GM12878 (cell line): ENCODE measurements at regions not wholly inside any gene's neighbourhood (a gene's known extent, or its start where the extent isn't known, plus 50 kb on each side); places are given as distances from the start of the nearest gene placed in this dataset.

Source experiments
- DPF2 ChIP-seq: fragments of 450-650 bp; IDR thresholded peaks from 2 replicates; pipeline ENCODE4 v1.6.1; 2017; ENCODE audit warnings: mild to moderate bottlenecking
- EZH2 ChIP-seq: IDR thresholded peaks from 2 replicates; pipeline ENCODE4 v1.6.1; 2012; ENCODE audit warnings: low read depth, mild to moderate bottlenecking, control low read depth, inconsistent platforms, low read length, borderline replicate concordance; ENCODE audit not compliant: control insufficient read depth
- RAD21 ChIP-seq: IDR thresholded peaks from 2 replicates; pipeline ENCODE4 v1.6.1; 2011; ENCODE audit warnings: mild to moderate bottlenecking, low read depth, low read length, moderate library complexity; ENCODE audit not compliant: insufficient read depth
- SIN3A ChIP-seq: IDR thresholded peaks from 2 replicates; pipeline ENCODE4 v1.6.1; 2012; ENCODE audit warnings: low read depth, low read length, improper control_type of control experiment
- TF ChIP-seq, protein P1 (sequence below): IDR thresholded peaks from 2 replicates; pipeline ENCODE4 v1.6.1; 2012; ENCODE audit warnings: low read length, inconsistent platforms
- TF ChIP-seq, protein P2 (sequence below), 3 experiments: IDR thresholded peaks in 2 of 3; conservative IDR thresholded peaks in 1 of 3; 2 replicates each; pipeline ENCODE4 v1.5.1; 2011; ENCODE audit warnings: low read depth in 3 of 3, low read length in 3 of 3, mild to moderate bottlenecking in 3 of 3, control low read depth in 2 of 3, moderate library complexity in 2 of 3, inconsistent platforms in 1 of 3, mixed read lengths in 1 of 3; ENCODE audit not compliant: control insufficient read depth in 2 of 3, insufficient read depth in 1 of 3; ENCODE audit errors: extremely low read depth in 1 of 3
- TF ChIP-seq, protein P3 (sequence below): fragments of 450-650 bp; formaldehyde crosslinking; IDR thresholded peaks from 2 replicates; pipeline ENCODE4 v1.4.0; 2022; ENCODE audit warnings: mild to moderate bottlenecking, moderate library complexity
- TF ChIP-seq, protein P4 (sequence below): IDR thresholded peaks from 2 replicates; pipeline ENCODE4 v1.6.1; 2011; ENCODE audit warnings: low read depth, mild to moderate bottlenecking, low read length, moderate library complexity, borderline replicate concordance; ENCODE audit errors: extremely low read depth

DNA sequence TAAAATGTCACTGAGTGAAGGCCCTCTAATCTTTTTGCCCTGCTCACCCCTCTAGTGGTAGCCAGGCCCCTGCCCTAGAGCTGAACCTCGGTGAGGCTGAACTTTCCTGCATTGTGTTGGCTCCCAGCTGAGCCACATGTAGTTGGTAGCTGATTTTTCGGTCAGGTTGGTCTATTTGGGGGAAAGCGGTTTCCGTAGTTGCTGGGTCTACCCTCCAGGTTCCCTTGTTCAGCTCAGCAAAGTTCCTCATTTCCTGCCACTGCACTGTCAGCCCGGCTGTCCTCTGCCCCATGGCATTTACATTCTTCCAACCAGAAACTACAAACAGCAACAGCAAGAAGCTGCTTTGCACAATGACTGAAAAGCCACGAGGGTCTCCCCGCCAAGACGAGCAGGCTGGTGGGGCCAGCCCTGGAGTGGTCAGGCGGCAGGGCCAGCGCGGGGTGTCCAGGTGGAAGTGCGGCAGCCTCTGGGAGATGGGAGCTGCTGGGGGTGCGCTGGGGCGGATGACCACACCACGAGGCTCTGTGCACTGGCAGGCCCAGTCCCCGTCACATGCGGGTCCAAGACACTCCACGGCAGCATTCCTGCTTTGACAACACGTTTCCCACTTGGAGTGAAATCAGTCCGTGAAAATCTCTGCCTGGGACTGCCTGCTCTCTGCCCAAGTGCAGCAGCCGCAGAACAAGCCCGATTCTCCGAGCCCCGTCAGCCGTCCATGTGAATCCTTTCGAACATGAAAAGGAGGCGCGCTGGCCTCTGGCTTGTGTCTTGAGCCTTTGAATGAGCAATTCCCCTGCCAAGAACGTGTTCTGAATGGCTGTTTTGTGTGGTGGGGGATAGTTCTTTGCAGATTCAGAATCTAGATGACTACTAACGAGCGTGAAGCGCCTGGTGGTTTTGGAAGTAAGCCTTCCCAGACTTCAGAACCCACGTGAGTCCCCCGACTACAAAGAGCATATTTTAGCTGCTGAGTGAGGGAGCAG, 159.4 kb downstream of the ASB1 start:
- TF ChIP-seq, protein P1, sequence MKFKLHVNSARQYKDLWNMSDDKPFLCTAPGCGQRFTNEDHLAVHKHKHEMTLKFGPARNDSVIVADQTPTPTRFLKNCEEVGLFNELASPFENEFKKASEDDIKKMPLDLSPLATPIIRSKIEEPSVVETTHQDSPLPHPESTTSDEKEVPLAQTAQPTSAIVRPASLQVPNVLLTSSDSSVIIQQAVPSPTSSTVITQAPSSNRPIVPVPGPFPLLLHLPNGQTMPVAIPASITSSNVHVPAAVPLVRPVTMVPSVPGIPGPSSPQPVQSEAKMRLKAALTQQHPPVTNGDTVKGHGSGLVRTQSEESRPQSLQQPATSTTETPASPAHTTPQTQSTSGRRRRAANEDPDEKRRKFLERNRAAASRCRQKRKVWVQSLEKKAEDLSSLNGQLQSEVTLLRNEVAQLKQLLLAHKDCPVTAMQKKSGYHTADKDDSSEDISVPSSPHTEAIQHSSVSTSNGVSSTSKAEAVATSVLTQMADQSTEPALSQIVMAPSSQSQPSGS, result no peak
- TF ChIP-seq, protein P2, sequence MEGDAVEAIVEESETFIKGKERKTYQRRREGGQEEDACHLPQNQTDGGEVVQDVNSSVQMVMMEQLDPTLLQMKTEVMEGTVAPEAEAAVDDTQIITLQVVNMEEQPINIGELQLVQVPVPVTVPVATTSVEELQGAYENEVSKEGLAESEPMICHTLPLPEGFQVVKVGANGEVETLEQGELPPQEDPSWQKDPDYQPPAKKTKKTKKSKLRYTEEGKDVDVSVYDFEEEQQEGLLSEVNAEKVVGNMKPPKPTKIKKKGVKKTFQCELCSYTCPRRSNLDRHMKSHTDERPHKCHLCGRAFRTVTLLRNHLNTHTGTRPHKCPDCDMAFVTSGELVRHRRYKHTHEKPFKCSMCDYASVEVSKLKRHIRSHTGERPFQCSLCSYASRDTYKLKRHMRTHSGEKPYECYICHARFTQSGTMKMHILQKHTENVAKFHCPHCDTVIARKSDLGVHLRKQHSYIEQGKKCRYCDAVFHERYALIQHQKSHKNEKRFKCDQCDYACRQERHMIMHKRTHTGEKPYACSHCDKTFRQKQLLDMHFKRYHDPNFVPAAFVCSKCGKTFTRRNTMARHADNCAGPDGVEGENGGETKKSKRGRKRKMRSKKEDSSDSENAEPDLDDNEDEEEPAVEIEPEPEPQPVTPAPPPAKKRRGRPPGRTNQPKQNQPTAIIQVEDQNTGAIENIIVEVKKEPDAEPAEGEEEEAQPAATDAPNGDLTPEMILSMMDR (IDR thresholded peaks at IDR 0.05 in 2 of 3, conservative IDR thresholded peaks at IDR 0.05 in 1 of 3; ENCODE audit: control insufficient read depth in 2 of 3, extremely low read depth in 1 of 3, insufficient read depth in 1 of 3, low read depth in 3 of 3, low read length in 3 of 3), result no peak
- TF ChIP-seq SIN3A, result no peak
- TF ChIP-seq, protein P3, sequence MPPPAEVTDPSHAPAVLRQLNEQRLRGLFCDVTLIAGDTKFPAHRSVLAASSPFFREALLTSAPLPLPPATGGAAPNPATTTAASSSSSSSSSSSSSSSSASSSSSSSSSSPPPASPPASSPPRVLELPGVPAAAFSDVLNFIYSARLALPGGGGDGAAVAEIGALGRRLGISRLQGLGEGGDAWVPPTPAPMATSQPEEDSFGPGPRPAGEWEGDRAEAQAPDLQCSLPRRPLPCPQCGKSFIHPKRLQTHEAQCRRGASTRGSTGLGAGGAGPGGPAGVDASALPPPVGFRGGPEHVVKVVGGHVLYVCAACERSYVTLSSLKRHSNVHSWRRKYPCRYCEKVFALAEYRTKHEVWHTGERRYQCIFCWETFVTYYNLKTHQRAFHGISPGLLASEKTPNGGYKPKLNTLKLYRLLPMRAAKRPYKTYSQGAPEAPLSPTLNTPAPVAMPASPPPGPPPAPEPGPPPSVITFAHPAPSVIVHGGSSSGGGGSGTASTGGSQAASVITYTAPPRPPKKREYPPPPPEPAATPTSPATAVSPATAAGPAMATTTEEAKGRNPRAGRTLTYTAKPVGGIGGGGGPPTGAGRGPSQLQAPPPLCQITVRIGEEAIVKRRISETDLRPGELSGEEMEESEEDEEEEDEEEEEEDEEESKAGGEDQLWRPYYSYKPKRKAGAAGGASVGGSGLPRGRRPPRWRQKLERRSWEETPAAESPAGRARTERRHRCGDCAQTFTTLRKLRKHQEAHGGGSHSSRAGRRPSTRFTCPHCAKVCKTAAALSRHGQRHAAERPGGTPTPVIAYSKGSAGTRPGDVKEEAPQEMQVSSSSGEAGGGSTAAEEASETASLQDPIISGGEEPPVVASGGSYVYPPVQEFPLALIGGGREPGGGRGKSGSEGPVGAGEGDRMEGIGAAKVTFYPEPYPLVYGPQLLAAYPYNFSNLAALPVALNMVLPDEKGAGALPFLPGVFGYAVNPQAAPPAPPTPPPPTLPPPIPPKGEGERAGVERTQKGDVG, result no peak
- no peak for TF ChIP-seq DPF2
- TF ChIP-seq, protein P4, sequence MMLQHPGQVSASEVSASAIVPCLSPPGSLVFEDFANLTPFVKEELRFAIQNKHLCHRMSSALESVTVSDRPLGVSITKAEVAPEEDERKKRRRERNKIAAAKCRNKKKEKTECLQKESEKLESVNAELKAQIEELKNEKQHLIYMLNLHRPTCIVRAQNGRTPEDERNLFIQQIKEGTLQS, result no peak
- no peak for TF ChIP-seq EZH2
- TF ChIP-seq RAD21, result no peak
